Tibial nerve (tissue), 4 donors: ENCODE measurements at regions not wholly inside any gene's neighbourhood (a gene's known extent, or its start where the extent isn't known, plus 50 kb on each side); places are given as distances from the start of the nearest gene placed in this dataset.

ENCODE experiments used
- CTCF ChIP-seq, 5 experiments: fragments of 200-600 bp in 3 of 5; fragments of 450-650 bp in 2 of 5; sonication (generic) in 3 of 5; IDR thresholded peaks; one replicate each; pipeline ENCODE4 v1.5.1; 2016 to 2019; ENCODE audit warnings: antibody characterized with exemption in 5 of 5, mild to moderate bottlenecking in 3 of 5, moderate library complexity in 2 of 5
- EP300 ChIP-seq, 2 donors: sonication (generic); formaldehyde crosslinking; IDR thresholded peaks; one replicate each; pipeline ENCODE4 v1.6.1; 2017; ENCODE audit warnings: antibody characterized with exemption in 2 of 2, mild to moderate bottlenecking in 1 of 2
- POLR2A ChIP-seq, 2 donors: fragments of 450-650 bp; IDR thresholded peaks; one replicate each; pipeline ENCODE4 v1.6.1; 2017; ENCODE audit warnings: antibody characterized with exemption in 2 of 2, mild to moderate bottlenecking in 2 of 2, moderate library complexity in 2 of 2

- no peak for TF ChIP-seq CTCF (IDR thresholded peaks at IDR 0.05)
- no peak for TF ChIP-seq POLR2A (IDR thresholded peaks at IDR 0.05)
- no peak for TF ChIP-seq EP300 (IDR thresholded peaks at IDR 0.05)
Measured at GRCh38 chr11:119809346-119809745, 80.3 kb upstream of the NECTIN1 start.
